PC-3 (cell line): ENCODE measurements at regions not wholly inside any gene's neighbourhood (a gene's known extent, or its start where the extent isn't known, plus 50 kb on each side); places are given as distances from the start of the nearest gene placed in this dataset.

Experiments used
- ATAC-seq: fragments of 200-7000 bp; cut with Tn5 transposase; 2 replicates; pipeline ENCODE4 v1.9.1; 2020; ENCODE audit warnings: mild to moderate bottlenecking, moderate library complexity
- BruUV-seq: library from RNA; stranded (reverse); fragments of 400-500 nt; replicated peaks from 2 replicates; lab custom pipeline; 2021; lab: Mats Ljungman, UMichigan
- CTCF ChIA-PET: fragments of 300-600 bp; sonication (Branson Sonifier 250); formaldehyde crosslinking; loops from one replicate; lab custom pipeline; 2022; ENCODE audit warnings: antibody characterized with exemption; lab: Charles Lee
- POLR2A ChIA-PET: fragments of 300-600 bp; sonication (Branson Sonifier 250); formaldehyde crosslinking; loops from one replicate; lab custom pipeline; 2022; ENCODE audit warnings: antibody characterized with exemption; ENCODE audit not compliant: unreplicated experiment; lab: Charles Lee
- DNase-seq: peaks from one replicate; pipeline ENCODE4 v3.0.0-alpha.2; 2015
- H2AFZ ChIP-seq: fragments of 300-600 bp; sonication (generic); 2 replicates; pipeline ENCODE4 v1.6.0; 2016; ENCODE audit warnings: antibody characterized with exemption, low read length
- H3F3A ChIP-seq: fragments of 300-600 bp; sonication (generic); one replicate; pipeline ENCODE4 v1.6.0; 2017; ENCODE audit warnings: antibody characterized with exemption, low read length, control low read depth, mild to moderate bottlenecking; ENCODE audit not compliant: unreplicated experiment
- H3K27ac ChIP-seq: fragments of 300-600 bp; sonication (generic); 2 replicates; pipeline ENCODE4 v1.5.1; 2016; ENCODE audit warnings: mild to moderate bottlenecking, low read length
- H3K27me3 ChIP-seq: fragments of 300-600 bp; sonication (generic); 2 replicates; pipeline ENCODE4 v1.6.1; 2016; ENCODE audit warnings: low read length, mixed read lengths
- H3K36me3 ChIP-seq: fragments of 300-600 bp; sonication (generic); 2 replicates; pipeline ENCODE4 v1.6.1; 2016; ENCODE audit warnings: low read depth, mixed run types, low read length, mixed read lengths
- H3K4me1 ChIP-seq: fragments of 300-600 bp; sonication (generic); 2 replicates; pipeline ENCODE4 v1.5.1; 2016; ENCODE audit warnings: low read length; ENCODE audit not compliant: insufficient read depth
- H3K4me2 ChIP-seq: fragments of 300-600 bp; sonication (generic); 2 replicates; pipeline ENCODE4 v1.6.0; 2016; ENCODE audit warnings: low read length
- H3K4me3 ChIP-seq: fragments of 300-600 bp; sonication (generic); 2 replicates; pipeline ENCODE4 v1.5.1; 2016; ENCODE audit warnings: mild to moderate bottlenecking, low read length, mixed read lengths
- H3K79me2 ChIP-seq: fragments of 300-600 bp; sonication (generic); 2 replicates; pipeline ENCODE4 v1.6.1; 2017; ENCODE audit warnings: low read length, mixed read lengths
- H3K9ac ChIP-seq: fragments of 300-600 bp; sonication (generic); 2 replicates; pipeline ENCODE4 v1.6.0; 2016; ENCODE audit warnings: mild to moderate bottlenecking, low read length
- H3K9me2 ChIP-seq: fragments of 300-600 bp; sonication (generic); replicated peaks from 2 replicates; pipeline ENCODE4 v1.6.1; 2016; ENCODE audit warnings: mixed run types, low read length, mixed read lengths
- H3K9me3 ChIP-seq: fragments of 300-600 bp; sonication (generic); 2 replicates; pipeline ENCODE4 v1.6.1; 2016; ENCODE audit warnings: low read length, mixed read lengths
- H4K20me1 ChIP-seq: fragments of 300-600 bp; sonication (generic); 2 replicates; pipeline ENCODE4 v1.6.1; 2016; ENCODE audit warnings: low read length, mixed read lengths
- CTCF ChIP-seq: fragments of 300-600 bp; sonication (generic); conservative IDR thresholded peaks from 2 replicates; pipeline ENCODE4 v1.5.1; 2017; ENCODE audit warnings: antibody characterized with exemption, low read depth, mild to moderate bottlenecking, low read length
- EZH2 ChIP-seq: fragments of 300-600 bp; sonication (generic); IDR thresholded peaks from one replicate; pipeline ENCODE4 v1.6.1; 2017; ENCODE audit warnings: antibody characterized with exemption, mild to moderate bottlenecking, low read length; ENCODE audit not compliant: unreplicated experiment
- EZH2phosphoT487 ChIP-seq: fragments of 300-600 bp; sonication (generic); IDR thresholded peaks from 2 replicates; pipeline ENCODE4 v1.6.1; 2018; ENCODE audit warnings: mild to moderate bottlenecking, antibody characterized with exemption, low read length, borderline replicate concordance
- intact Hi-C: fragments of 100-400 bp; cut with micrococcal nuclease; formaldehyde crosslinking; loops from 2 replicates; pipeline ENCODE4 v1.9.0; 2023

DNA sequence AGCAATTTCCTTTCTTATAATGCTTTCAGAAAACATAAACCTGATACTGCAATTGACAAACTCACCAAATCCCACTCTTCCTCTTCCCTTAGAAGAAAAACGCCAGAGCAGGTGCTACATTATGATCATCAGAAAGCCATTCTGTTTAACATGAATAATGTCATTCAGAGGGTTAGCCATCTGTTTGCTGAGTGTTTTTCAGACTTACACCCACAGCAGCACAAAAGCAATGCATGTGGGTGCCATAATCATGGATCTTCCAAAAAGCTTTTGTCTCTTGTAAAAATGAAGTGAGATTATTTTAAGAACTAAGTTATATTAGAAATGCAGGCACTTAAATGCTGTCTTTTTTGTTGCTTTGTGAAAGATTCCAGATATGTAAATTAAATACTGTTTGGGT is 204.6 kb upstream of the TMPRSS15 start:
- intact Hi-C loops: no loop called here
- H2AFZ ChIP-seq: no peak overlapping the region
- no TSS peak for BruUV-seq
- no peak overlapping the region for H3K9ac ChIP-seq
- H3K79me2 ChIP-seq: no peaks in the 10 kb centered on the region
- no peaks in the 10 kb centered on the region for H3F3A ChIP-seq
- H3K36me3 ChIP-seq: no peaks in the 10 kb centered on the region
- no peaks in the 10 kb centered on the region for H3K4me1 ChIP-seq
- H3K9me2 ChIP-seq: no peaks in the 10 kb centered on the region
- no peaks in the 10 kb centered on the region for H3K27me3 ChIP-seq
- no peaks in the 10 kb centered on the region for H3K9me3 ChIP-seq
- no peak overlapping the region for H3K4me2 ChIP-seq
- TF ChIP-seq CTCF: no peak
- TF ChIP-seq EZH2phosphoT487: no peak
- no peak for TF ChIP-seq EZH2
- CTCF ChIA-PET: no interaction called here
- no peak for ATAC-seq
- POLR2A ChIA-PET: no interaction called here
- no peak overlapping the region for H3K27ac ChIP-seq
- DNase-seq: no peak
- no peaks in the 10 kb centered on the region for H4K20me1 ChIP-seq
- H3K4me3 ChIP-seq: no peak overlapping the region

- no peaks in the 10 kb centered on the region for H3K9me2 ChIP-seq
- H3K36me3 ChIP-seq: no peaks in the 10 kb centered on the region
- intact Hi-C loops: no loop called here
- no peak overlapping the region for H3K9ac ChIP-seq
- BruUV-seq: no TSS peak
- ChIA-PET POLR2A (no interaction called here), CTCF (no interaction called here)
- H3K9me3 ChIP-seq: no peaks in the 10 kb centered on the region; the same call in 1 of the 2 replicates
- H2AFZ ChIP-seq: no peak overlapping the region
- no peaks in the 10 kb centered on the region for H3F3A ChIP-seq
- DNase-seq: no peak
- H4K20me1 ChIP-seq: no peaks in the 10 kb centered on the region
- no peak overlapping the region for H3K4me3 ChIP-seq
- no peaks in the 10 kb centered on the region for H3K4me1 ChIP-seq
- no peaks in the 10 kb centered on the region for H3K79me2 ChIP-seq
- H3K27ac ChIP-seq: no peak overlapping the region
- TF ChIP-seq EZH2: no peak
- TF ChIP-seq CTCF: no peak
- TF ChIP-seq EZH2phosphoT487: no peak
- no peak for ATAC-seq
- H3K27me3 ChIP-seq: no peaks in the 10 kb centered on the region
- H3K4me2 ChIP-seq: no peak overlapping the region
Measured at GRCh38 chr21:18614303-18614702, 210.7 kb upstream of the TMPRSS15 start.

DNA sequence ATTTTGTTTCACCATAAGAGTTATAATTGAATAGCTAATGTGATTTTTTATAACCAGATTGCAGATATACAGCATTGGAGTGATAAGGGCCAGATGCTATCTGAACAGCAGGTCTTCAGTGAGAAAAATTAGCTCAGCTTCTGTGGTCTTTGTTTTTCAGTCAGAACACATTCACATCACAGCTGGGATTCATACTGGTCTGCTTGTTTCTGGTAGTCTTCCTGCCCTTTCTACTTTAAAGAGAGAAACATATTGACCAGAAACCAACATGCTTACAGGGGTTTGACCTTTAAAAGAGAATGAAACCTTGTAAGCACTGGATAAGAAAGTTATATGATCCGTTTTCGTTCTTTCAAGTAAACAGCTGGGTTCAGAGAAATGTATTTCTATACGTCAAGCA is 213.7 kb upstream of the TMPRSS15 start:
- Histone ChIP-seq H3K9me3 (no peaks in the 10 kb centered on the region; the same call in 1 of the 2 replicates), H3F3A (no peaks in the 10 kb centered on the region), H4K20me1 (no peaks in the 10 kb centered on the region), H3K27ac (no peak overlapping the region), H3K4me2 (no peak overlapping the region), H3K36me3 (no peaks in the 10 kb centered on the region), H3K79me2 (no peaks in the 10 kb centered on the region), H3K27me3 (no peaks in the 10 kb centered on the region), H3K9me2 (no peaks in the 10 kb centered on the region), H3K4me1 (no peaks in the 10 kb centered on the region), H3K4me3 (no peak overlapping the region), H3K9ac (no peak overlapping the region), H2AFZ (no peak overlapping the region)
- POLR2A ChIA-PET: no interaction called here
- BruUV-seq: no TSS peak
- TF ChIP-seq EZH2 (no peak), CTCF (no peak), EZH2phosphoT487 (no peak)
- ATAC-seq (no peak), DNase-seq (no peak)
- intact Hi-C loops: no loop called here
- CTCF ChIA-PET: no interaction called here
